Naive thymus-derived CD4-positive, alpha-beta T cell (primary cell): ENCODE measurements at regions not wholly inside any gene's neighbourhood (a gene's known extent, or its start where the extent isn't known, plus 50 kb on each side); places are given as distances from the start of the nearest gene placed in this dataset.

Experiments used
- ATAC-seq: fragments of 150-1000 bp; cut with Tn5 transposase; 2 replicates; pipeline ENCODE4 v1.10.0; 2021; ENCODE audit warnings: mild to moderate bottlenecking, moderate library complexity
- CTCF ChIA-PET: fragments of 350-600 bp; sonication (Branson Sonifier 250); formaldehyde crosslinking; loops from one replicate; lab custom pipeline; 2021; ENCODE audit warnings: antibody characterized with exemption; lab: Charles Lee
- POLR2A ChIA-PET: fragments of 350-600 bp; sonication (Branson Sonifier 250); formaldehyde crosslinking; loops from one replicate; lab custom pipeline; 2021; ENCODE audit warnings: antibody characterized with exemption, inconsistent platforms; lab: Charles Lee
- DNase-seq, 9 donors: peaks; one replicate each; pipeline versions ENCODE4 v3.0.0 to v3.0.0-alpha.2; 2020 to 2022; ENCODE audit warnings: mixed read lengths in 1 of 9
- H3K27ac ChIP-seq: one replicate; pipeline ENCODE4 v1.7.0; 2013; ENCODE audit warnings: mild to moderate bottlenecking, low read depth, low read length, moderate library complexity
- H3K27me3 ChIP-seq, 2 donors: one replicate each; pipeline ENCODE4 v1.7.0; 2013; ENCODE audit warnings: low read length in 2 of 2, mild to moderate bottlenecking in 2 of 2, moderate library complexity in 2 of 2; ENCODE audit not compliant: control insufficient read depth in 2 of 2, insufficient read depth in 2 of 2
- H3K36me3 ChIP-seq, 3 experiments: 1 replicate in 2 of 3; 2 replicates in 1 of 3; pipeline ENCODE4 v1.7.0; 2013; ENCODE audit warnings: low read length in 3 of 3, mild to moderate bottlenecking in 3 of 3, moderate library complexity in 1 of 3; ENCODE audit not compliant: insufficient read depth in 3 of 3, control insufficient read depth in 2 of 3
- H3K4me1 ChIP-seq, 2 donors: one replicate each; pipeline ENCODE4 v1.7.0; 2013; ENCODE audit warnings: low read length in 2 of 2, mild to moderate bottlenecking in 2 of 2, moderate library complexity in 1 of 2; ENCODE audit not compliant: control insufficient read depth in 2 of 2, insufficient read depth in 2 of 2
- H3K4me3 ChIP-seq: 2 replicates; pipeline ENCODE4 v1.7.0; 2013; ENCODE audit warnings: mild to moderate bottlenecking, low read length
- H3K9me3 ChIP-seq, 3 experiments: 1 replicate in 2 of 3; 2 replicates in 1 of 3; pipeline ENCODE4 v1.7.0; 2013; ENCODE audit warnings: low read length in 3 of 3; ENCODE audit not compliant: control insufficient read depth in 2 of 3
- H3K27ac Mint-ChIP-seq, 9 donors: one replicate each; pipeline ENCODE4 v1.8.0; 2020 to 2022; ENCODE audit warnings: mixed read lengths in 9 of 9, mild to moderate bottlenecking in 8 of 9, moderate library complexity in 5 of 9, inconsistent platforms in 2 of 9
- H3K27me3 Mint-ChIP-seq, 5 donors: one replicate each; pipeline ENCODE4 v1.8.0; 2021 to 2022; ENCODE audit warnings: mixed read lengths in 5 of 5, mild to moderate bottlenecking in 1 of 5
- H3K36me3 Mint-ChIP-seq, 5 donors: one replicate each; pipeline ENCODE4 v1.8.0; 2020 to 2022; ENCODE audit warnings: mixed read lengths in 5 of 5, mild to moderate bottlenecking in 3 of 5, inconsistent platforms in 1 of 5
- H3K4me1 Mint-ChIP-seq, 7 donors: one replicate each; pipeline ENCODE4 v1.8.0; 2020 to 2022; ENCODE audit warnings: mixed read lengths in 7 of 7, mild to moderate bottlenecking in 3 of 7, inconsistent platforms in 1 of 7
- H3K4me3 Mint-ChIP-seq, 10 donors: one replicate each; pipeline ENCODE4 v1.8.0; 2020 to 2022; ENCODE audit warnings: mild to moderate bottlenecking in 10 of 10, mixed read lengths in 10 of 10, moderate library complexity in 6 of 10, inconsistent platforms in 2 of 10
- H3K9me3 Mint-ChIP-seq, 11 donors: one replicate each; pipeline ENCODE4 v1.8.0; 2020 to 2022; ENCODE audit warnings: mixed read lengths in 11 of 11, mild to moderate bottlenecking in 4 of 11, inconsistent platforms in 1 of 11, moderate library complexity in 1 of 11
- intact Hi-C, 2 donors: fragments of 100-400 bp; cut with micrococcal nuclease; formaldehyde crosslinking; loops; one replicate each; pipeline ENCODE4 v1.15.1; 2023

DNA sequence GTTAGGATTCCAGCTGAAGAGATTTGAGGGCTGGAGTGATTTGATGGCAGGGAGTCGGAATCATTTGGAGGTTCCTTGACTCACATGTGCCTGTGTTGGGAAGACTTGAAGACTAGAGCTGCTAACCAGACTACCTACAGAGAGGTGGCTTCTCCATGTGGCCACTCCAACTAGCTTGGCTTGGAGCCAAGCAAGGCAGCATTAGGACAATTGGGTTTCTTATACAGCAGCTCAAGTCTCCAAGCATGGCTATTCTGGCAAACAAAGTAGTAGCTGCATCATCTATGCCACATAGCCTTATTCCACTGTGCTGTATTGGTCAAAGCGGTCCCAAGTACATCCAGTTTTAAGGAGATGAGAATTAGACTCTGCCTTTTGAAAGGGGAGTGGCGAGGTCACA is 171.7 kb upstream of the SLC4A4 start:
- intact Hi-C loops = no loop called here
- H3K4me3 ChIP-seq = no peak overlapping the region

GRCh38 chr4:71171592-71171991 is 167.2 kb upstream of the SLC4A4 start:
- intact Hi-C loops = no loop called here
- Mint-ChIP-seq H3K27me3 (peaks cover 6 to 27% (median 18%) of the 10 kb centered on the region in 5 donors), H3K4me3 (no peak overlapping the region), H3K27ac (no peak overlapping the region), H3K4me1 (no peaks in the 10 kb centered on the region), H3K9me3 (peaks cover 0 to 12% (median 0%) of the 10 kb centered on the region in 11 donors), H3K36me3 (peaks cover 0 to 3% (median 0%) of the 10 kb centered on the region in 5 donors)
- H3K4me1 ChIP-seq = no peaks in the 10 kb centered on the region
- no peak overlapping the region for H3K4me3 ChIP-seq
- no peaks in the 10 kb centered on the region for H3K9me3 ChIP-seq
- CTCF ChIA-PET = no interaction called here
- POLR2A ChIA-PET = no interaction called here
- no peak overlapping the region for H3K27ac ChIP-seq
- H3K27me3 ChIP-seq = no peaks in the 10 kb centered on the region
- H3K36me3 ChIP-seq = no peaks in the 10 kb centered on the region
- no peak for ATAC-seq
- no peak for DNase-seq

More for the DNA sequence above, 171.7 kb upstream of the SLC4A4 start:
- ChIA-PET POLR2A (no interaction called here), CTCF (no interaction called here)
- H3K27me3 Mint-ChIP-seq = peaks cover 11 to 22% (median 17%) of the 10 kb centered on the region in 5 donors
- no peaks in the 10 kb centered on the region for H3K9me3 ChIP-seq
- H3K36me3 ChIP-seq = no peaks in the 10 kb centered on the region
- ATAC-seq (no peak), DNase-seq (no peak)
- H3K9me3 Mint-ChIP-seq = no peaks in the 10 kb centered on the region
- no peaks in the 10 kb centered on the region for H3K27me3 ChIP-seq
- H3K4me3 Mint-ChIP-seq = no peak overlapping the region
- H3K4me1 ChIP-seq = no peaks in the 10 kb centered on the region
- no peak overlapping the region for H3K27ac ChIP-seq
- no peaks in the 10 kb centered on the region for H3K36me3 Mint-ChIP-seq
- no peak overlapping the region for H3K27ac Mint-ChIP-seq
- H3K4me1 Mint-ChIP-seq = no peaks in the 10 kb centered on the region

- CTCF ChIA-PET = no interaction called here
- POLR2A ChIA-PET = no interaction called here
- peaks cover 2 to 14% (median 12%) of the 10 kb centered on the region in 7 donors for H3K4me1 Mint-ChIP-seq
- no peak for ATAC-seq
- DNase-seq = no peak
- H3K4me1 ChIP-seq = peaks cover 0 to 4% of the 10 kb centered on the region in 2 donors
- peaks cover 0 to 1% (median 0%) of the 10 kb centered on the region in 11 donors for H3K9me3 Mint-ChIP-seq
- H3K36me3 ChIP-seq = no peaks in the 10 kb centered on the region
- no peak overlapping the region for H3K4me3 ChIP-seq
- peaks cover 0 to 7% of the 10 kb centered on the region in 2 donors for H3K27me3 ChIP-seq
- H3K27ac Mint-ChIP-seq = no peak overlapping the region
- H3K27ac ChIP-seq = no peak overlapping the region
- peaks cover 21 to 36% (median 22%) of the 10 kb centered on the region in 5 donors for H3K27me3 Mint-ChIP-seq
- H3K36me3 Mint-ChIP-seq = peaks cover 0 to 3% (median 0%) of the 10 kb centered on the region in 5 donors
- intact Hi-C loops = loop anchor here (5.0 to 10.0 kb wide), 4 partner anchors 277 to 1843 kb away; partner anchors contain the start of gene MOB1B (in 1 of the 2)
- no peaks in the 10 kb centered on the region for H3K9me3 ChIP-seq
- H3K4me3 Mint-ChIP-seq = no peak overlapping the region
Measured at GRCh38 chr4:71181332-71181731, 157.5 kb upstream of the SLC4A4 start.

GRCh38 chr4:71184195-71184781 is 154.5 kb upstream of the SLC4A4 start:
- Mint-ChIP-seq H3K27ac (no peak overlapping the region), H3K27me3 (peaks cover 35 to 53% (median 38%) of the 10 kb centered on the region in 5 donors), H3K9me3 (peaks cover 0 to 1% (median 0%) of the 10 kb centered on the region in 11 donors), H3K36me3 (peaks cover 0 to 3% (median 0%) of the 10 kb centered on the region in 5 donors), H3K4me3 (no peak overlapping the region), H3K4me1 (peaks cover 13 to 30% (median 25%) of the 10 kb centered on the region in 7 donors)
- Histone ChIP-seq H3K4me1 (peaks cover 4 to 5% of the 10 kb centered on the region in 2 donors), H3K4me3 (no peak overlapping the region), H3K9me3 (no peaks in the 10 kb centered on the region), H3K27ac (no peak overlapping the region), H3K27me3 (peaks cover 0 to 14% of the 10 kb centered on the region in 2 donors), H3K36me3 (no peaks in the 10 kb centered on the region)
- intact Hi-C loops = loop anchor here (1.0 to 10.0 kb wide), 7 partner anchors 199 to 1841 kb away; partner anchors contain the start of gene MOB1B (in 1 of the 2)
- ChIA-PET POLR2A (no interaction called here), CTCF (interaction anchor here (0.6 kb wide), 1 partner anchor 925 kb away, joined by 3 read pairs; no protein-coding TSS in a partner anchor)
- ATAC-seq (peak; percentile 57), DNase-seq (peak in 5 of 9 donors; percentile 20 to 43 (median 32))

DNA sequence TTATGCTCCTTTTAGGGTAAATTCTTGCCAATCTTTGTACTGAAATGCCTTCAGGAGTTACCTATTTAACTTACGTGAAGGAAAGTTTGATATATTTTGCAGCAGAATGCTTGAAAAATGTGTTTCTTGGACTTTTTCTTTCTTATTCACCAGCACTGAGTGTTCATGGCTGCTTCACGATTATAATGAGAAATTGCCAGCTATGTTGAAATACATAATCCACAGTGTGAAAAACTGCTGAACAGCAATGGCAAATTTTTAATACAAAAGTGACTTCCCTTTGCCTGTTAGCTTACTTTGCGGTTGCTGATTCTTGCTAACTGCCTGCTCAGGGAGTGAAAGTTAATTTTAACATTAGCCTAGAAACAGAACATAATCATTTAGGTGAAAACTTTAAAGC is 153.8 kb upstream of the SLC4A4 start:
- H3K9me3 ChIP-seq = no peaks in the 10 kb centered on the region
- peaks cover 0 to 3% (median 0%) of the 10 kb centered on the region in 5 donors for H3K36me3 Mint-ChIP-seq
- DNase-seq (no peak), ATAC-seq (no peak)
- intact Hi-C loops = loop anchor here (2.0 to 10.0 kb wide), 5 partner anchors 200 to 1840 kb away; partner anchors contain the start of genes GRSF1 (in 2 of the 2) and MOB1B (in 1 of the 2)
- H3K27me3 ChIP-seq = peaks cover 0 to 14% of the 10 kb centered on the region in 2 donors
- CTCF ChIA-PET = interaction anchor here (0.6 kb wide), 1 partner anchor 11 kb away, joined by 4 read pairs; no protein-coding TSS in a partner anchor
- no peak overlapping the region for H3K4me3 Mint-ChIP-seq
- no peaks in the 10 kb centered on the region for H3K36me3 ChIP-seq
- peaks cover 0 to 1% (median 0%) of the 10 kb centered on the region in 11 donors for H3K9me3 Mint-ChIP-seq
- no peak overlapping the region for H3K27ac Mint-ChIP-seq
- no peak overlapping the region for H3K27ac ChIP-seq
- H3K4me1 ChIP-seq = peaks cover 4 to 5% of the 10 kb centered on the region in 2 donors
- POLR2A ChIA-PET = no interaction called here
- H3K4me1 Mint-ChIP-seq = peaks cover 15 to 30% (median 25%) of the 10 kb centered on the region in 7 donors
- peaks cover 42 to 57% (median 44%) of the 10 kb centered on the region in 5 donors for H3K27me3 Mint-ChIP-seq
- H3K4me3 ChIP-seq = no peak overlapping the region

DNA sequence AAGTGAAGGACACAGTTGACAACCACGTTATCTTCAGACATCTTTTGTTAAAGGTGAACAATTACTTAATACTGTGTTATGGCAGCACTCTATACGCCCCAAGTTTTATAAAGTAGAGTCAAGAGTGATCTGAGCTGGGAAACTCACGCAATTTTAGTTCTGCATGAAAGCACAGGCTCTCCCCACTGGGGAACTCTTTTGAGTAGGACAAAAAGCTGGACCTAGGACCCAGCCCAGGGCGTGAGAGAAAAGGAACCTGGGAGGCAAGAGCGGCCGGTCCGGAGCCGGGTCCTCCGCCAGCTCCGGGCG is 152.6 kb upstream of the SLC4A4 start:
- H3K4me1 ChIP-seq = peaks cover 4 to 5% of the 10 kb centered on the region in 2 donors
- H3K9me3 Mint-ChIP-seq = peaks cover 0 to 1% (median 0%) of the 10 kb centered on the region in 11 donors
- no peak overlapping the region for H3K27ac Mint-ChIP-seq
- H3K27ac ChIP-seq = no peak overlapping the region
- peaks cover 15 to 30% (median 25%) of the 10 kb centered on the region in 7 donors for H3K4me1 Mint-ChIP-seq
- peak overlapping the region; percentile 68 to 93 (median 86) for H3K4me3 Mint-ChIP-seq
- H3K9me3 ChIP-seq = no peaks in the 10 kb centered on the region
- ATAC-seq (peak; percentile 3), DNase-seq (no peak)
- POLR2A ChIA-PET = no interaction called here
- CTCF ChIA-PET = no interaction called here
- intact Hi-C loops = loop anchor here (5.0 to 10.0 kb wide), 4 partner anchors 281 to 1839 kb away; partner anchors contain the start of genes GRSF1 (in 2 of the 2) and MOB1B (in 1 of the 2)
- no peaks in the 10 kb centered on the region for H3K36me3 ChIP-seq
- peak overlapping the region; percentile 28 for H3K4me3 ChIP-seq
- H3K27me3 Mint-ChIP-seq = peaks cover 48 to 69% (median 55%) of the 10 kb centered on the region in 5 donors
- H3K36me3 Mint-ChIP-seq = peaks cover 0 to 3% (median 0%) of the 10 kb centered on the region in 5 donors
- H3K27me3 ChIP-seq = peaks cover 0 to 14% of the 10 kb centered on the region in 2 donors
